Large intestine (tissue), 3 donors: ENCODE measurements at regions not wholly inside any gene's neighbourhood (a gene's known extent, or its start where the extent isn't known, plus 50 kb on each side); places are given as distances from the start of the nearest gene placed in this dataset.

Experiments
- DNase-seq, 2 donors: peaks; one replicate each; pipeline versions ENCODE4 v3.0.0 to v3.0.0-alpha.2; 2013
- H3K27ac ChIP-seq: one replicate; pipeline ENCODE4 v1.5.1; 2013; ENCODE audit warnings: low read length
- H3K27me3 ChIP-seq: 2 replicates; pipeline ENCODE4 v1.6.1; 2013; ENCODE audit warnings: low read length; ENCODE audit not compliant: control insufficient read depth, insufficient read depth
- H3K36me3 ChIP-seq: 2 replicates; pipeline ENCODE4 v1.6.1; 2013; ENCODE audit warnings: low read length; ENCODE audit not compliant: control insufficient read depth, insufficient read depth
- H3K4me1 ChIP-seq: one replicate; pipeline ENCODE4 v1.6.1; 2013; ENCODE audit warnings: low read length; ENCODE audit not compliant: control insufficient read depth, insufficient read depth
- H3K4me3 ChIP-seq: one replicate; pipeline ENCODE4 v1.5.1; 2013; ENCODE audit warnings: low read length
- H3K9me3 ChIP-seq: one replicate; pipeline ENCODE4 v1.6.1; 2013; ENCODE audit warnings: mild to moderate bottlenecking, low read depth, low read length, moderate library complexity; ENCODE audit not compliant: control insufficient read depth
- WGBS: methylation state at CpG from one replicate; pipeline ENCODE4 v1.1.5; 2013; ENCODE audit warnings: low lambda C conversion rate; ENCODE audit not compliant: insufficient coverage; 5-methylcytosine and 5-hydroxymethylcytosine counted together

DNA sequence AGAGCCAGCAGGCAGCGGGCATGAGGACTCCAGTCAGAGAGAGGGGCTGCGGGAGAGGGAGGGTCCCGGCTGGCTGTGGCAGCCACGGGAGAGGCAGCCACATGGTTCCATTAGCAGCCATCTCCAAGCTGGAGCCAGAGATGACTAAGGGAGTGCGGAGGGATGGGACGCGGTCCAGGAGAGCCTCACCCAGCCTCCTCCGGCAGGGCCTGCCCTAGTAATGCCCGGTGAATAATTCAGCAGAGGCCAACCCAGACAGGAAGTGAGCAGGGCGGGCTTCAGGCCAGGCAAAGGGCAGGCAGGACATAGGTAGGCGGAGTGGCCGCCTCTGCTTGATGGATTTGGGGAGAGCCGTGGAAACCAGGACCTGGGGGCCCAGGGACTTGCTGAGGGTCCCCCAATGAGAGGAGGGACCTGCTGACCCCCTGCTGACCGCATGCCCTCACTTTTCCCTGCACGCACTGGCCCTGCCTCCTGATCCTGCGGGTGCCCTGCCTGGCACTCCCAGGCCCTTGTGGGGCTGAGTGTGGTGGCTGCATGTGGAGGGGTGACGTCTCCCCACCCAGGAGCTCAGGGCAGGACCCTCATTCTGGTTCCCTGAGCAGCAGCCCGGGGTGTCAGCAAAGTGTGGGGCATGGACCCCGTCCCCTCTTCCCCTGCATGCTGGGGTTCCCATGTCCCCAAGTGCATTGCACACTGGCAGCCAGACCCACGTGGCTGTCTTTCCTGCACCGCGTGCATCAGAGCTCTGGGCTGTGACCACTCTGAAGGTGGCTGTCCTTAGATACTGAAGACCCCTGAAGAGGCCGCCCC is 51.8 kb upstream of the SLCO4A1 start:
- DNase-seq = no peak
- H3K36me3 ChIP-seq = no peaks in the 10 kb centered on the region
- H3K27ac ChIP-seq = no peak overlapping the region
- no peak overlapping the region for H3K4me3 ChIP-seq
- H3K4me1 ChIP-seq = no peaks in the 10 kb centered on the region
- no CpG with 5 or more reads among the region's 23 CpGs for WGBS
- H3K27me3 ChIP-seq = peaks cover 29% of the 10 kb centered on the region
- H3K9me3 ChIP-seq = peaks cover 3% of the 10 kb centered on the region

GRCh38 chr20:62591122-62591468 is 51.2 kb upstream of the SLCO4A1 start:
- Histone ChIP-seq H3K27ac (no peak overlapping the region), H3K36me3 (no peaks in the 10 kb centered on the region), H3K4me1 (no peaks in the 10 kb centered on the region), H3K27me3 (peaks cover 33% of the 10 kb centered on the region), H3K4me3 (no peak overlapping the region), H3K9me3 (peaks cover 6% of the 10 kb centered on the region)
- no peak for DNase-seq
- WGBS = no CpG with 5 or more reads among the region's 11 CpGs

DNA sequence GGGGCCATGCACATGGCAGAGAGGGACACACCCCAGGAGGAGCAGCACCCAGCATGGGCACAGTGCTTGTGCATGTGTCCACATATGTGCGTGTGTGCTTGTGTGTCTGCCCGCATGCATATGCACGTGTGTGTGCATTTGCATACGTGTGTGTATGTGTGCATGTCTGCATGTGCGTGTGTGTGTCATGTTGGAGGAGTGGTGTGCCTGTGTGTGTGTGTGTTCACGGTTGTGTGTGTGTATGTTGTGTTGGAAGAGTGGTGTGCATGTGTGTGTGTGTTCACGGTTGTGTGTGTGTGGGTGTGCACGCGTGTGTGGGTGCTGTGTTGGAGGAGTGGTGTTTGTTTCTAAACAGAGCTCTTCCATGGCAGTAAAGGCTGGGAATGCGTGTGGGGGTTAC is 50.7 kb upstream of the SLCO4A1 start:
- no CpG with 5 or more reads among the region's 10 CpGs for WGBS
- H3K27ac ChIP-seq = no peak overlapping the region
- H3K36me3 ChIP-seq = no peaks in the 10 kb centered on the region
- peaks cover 6% of the 10 kb centered on the region for H3K9me3 ChIP-seq
- no peak overlapping the region for H3K4me3 ChIP-seq
- peaks cover 38% of the 10 kb centered on the region for H3K27me3 ChIP-seq
- H3K4me1 ChIP-seq = no peaks in the 10 kb centered on the region
- no peak for DNase-seq
